Heart left ventricle (tissue), 13 donors: ENCODE measurements at regions not wholly inside any gene's neighbourhood (a gene's known extent, or its start where the extent isn't known, plus 50 kb on each side); places are given as distances from the start of the nearest gene placed in this dataset.

ENCODE experiments used
- POLR2A ChIP-seq, 2 donors: fragments of 450-650 bp; IDR thresholded peaks; one replicate each; pipeline ENCODE4 v1.6.1; 2017; ENCODE audit warnings: antibody characterized with exemption in 2 of 2, mild to moderate bottlenecking in 2 of 2, moderate library complexity in 2 of 2
- TF ChIP-seq, protein P1 (sequence below), 12 donors: fragments of 200-600 bp; sonication (generic) in 4 of 12; IDR thresholded peaks; one replicate each; pipeline versions ENCODE4 v1.5.0 to v1.8.0; 2018 to 2022; ENCODE audit warnings: antibody characterized with exemption in 12 of 12, mild to moderate bottlenecking in 5 of 12
- donor health status: ischemic (EF 13 %, LVEDD 7.1; RV severe dilation, severe dysfunction).
- donor health status: DM: no; HTN: yes; CAD: no.
- donor health status: DM: no; HTN: no; CAD: no.
- donor health status: ischemic (EF 25% LVEDD 6.9; RV normal size, moderate dysfunction).
- donor health status: ischemic (EF 25% LVEDD 5.7; RV mildly dilated, moderate dysfunction).
- donor health status: ischemic (EF 35%, LVEDD 5.7; RV mildly dilated, moderate dysfunction).
- donor health status: nonischemic (EF 11% LVEDD 7.7; RV severe dilation, severe dysfunction).
- donor health status: DM: yes; HTN: yes; CAD: no.
- donor health status: PGD.
- donor health status: ischemic (EF 29% LVEDD 5.4; RV normal size, mild dysfunction).
- donor health status: nonischemic (EF 23%, LVEDD 6.1; RV moderate dilation, normal function).

DNA sequence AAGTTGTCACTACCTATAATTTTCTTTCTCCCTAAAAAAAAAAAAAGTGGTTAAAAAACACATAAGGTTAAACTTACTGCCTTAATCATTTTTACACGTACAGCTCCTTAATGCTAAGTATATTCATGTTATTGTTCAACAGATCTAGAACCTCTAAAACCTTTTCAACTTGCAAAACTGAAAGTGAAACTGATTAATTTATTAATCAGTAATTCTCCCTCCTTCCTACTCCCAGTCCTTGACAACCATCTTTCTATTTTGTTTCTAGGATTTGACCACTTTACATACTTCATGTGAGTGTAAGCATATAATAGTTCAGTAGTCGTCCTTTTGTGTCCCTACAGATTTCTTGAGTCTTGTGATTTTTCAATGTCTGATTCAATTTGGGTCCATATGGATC lies 251.4 kb upstream of the KIF2B start:
- TF ChIP-seq, protein P1, sequence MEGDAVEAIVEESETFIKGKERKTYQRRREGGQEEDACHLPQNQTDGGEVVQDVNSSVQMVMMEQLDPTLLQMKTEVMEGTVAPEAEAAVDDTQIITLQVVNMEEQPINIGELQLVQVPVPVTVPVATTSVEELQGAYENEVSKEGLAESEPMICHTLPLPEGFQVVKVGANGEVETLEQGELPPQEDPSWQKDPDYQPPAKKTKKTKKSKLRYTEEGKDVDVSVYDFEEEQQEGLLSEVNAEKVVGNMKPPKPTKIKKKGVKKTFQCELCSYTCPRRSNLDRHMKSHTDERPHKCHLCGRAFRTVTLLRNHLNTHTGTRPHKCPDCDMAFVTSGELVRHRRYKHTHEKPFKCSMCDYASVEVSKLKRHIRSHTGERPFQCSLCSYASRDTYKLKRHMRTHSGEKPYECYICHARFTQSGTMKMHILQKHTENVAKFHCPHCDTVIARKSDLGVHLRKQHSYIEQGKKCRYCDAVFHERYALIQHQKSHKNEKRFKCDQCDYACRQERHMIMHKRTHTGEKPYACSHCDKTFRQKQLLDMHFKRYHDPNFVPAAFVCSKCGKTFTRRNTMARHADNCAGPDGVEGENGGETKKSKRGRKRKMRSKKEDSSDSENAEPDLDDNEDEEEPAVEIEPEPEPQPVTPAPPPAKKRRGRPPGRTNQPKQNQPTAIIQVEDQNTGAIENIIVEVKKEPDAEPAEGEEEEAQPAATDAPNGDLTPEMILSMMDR (IDR thresholded peaks at IDR 0.05) = no peak
- no peak for TF ChIP-seq POLR2A (IDR thresholded peaks at IDR 0.05)
